Upper lobe of right lung (tissue), 1 donor: ENCODE measurements at regions not wholly inside any gene's neighbourhood (a gene's known extent, or its start where the extent isn't known, plus 50 kb on each side); places are given as distances from the start of the nearest gene placed in this dataset.

Experiments
- ATAC-seq: fragments of 200-7000 bp; cut with Tn5 transposase; one replicate; pipeline ENCODE4 v1.9.1; 2020; ENCODE audit warnings: mild to moderate bottlenecking, moderate library complexity
- DNase-seq: peaks from one replicate; pipeline ENCODE4 v3.0.0-alpha.2; 2020
- H3K27ac ChIP-seq: fragments of 200-600 bp; one replicate; pipeline ENCODE4 v1.8.0; 2022
- H3K27me3 ChIP-seq: fragments of 200-600 bp; one replicate; pipeline ENCODE4 v1.8.0; 2022; ENCODE audit warnings: mild to moderate bottlenecking
- H3K36me3 ChIP-seq: fragments of 200-600 bp; one replicate; pipeline ENCODE4 v1.8.0; 2022
- H3K4me1 ChIP-seq: fragments of 200-600 bp; one replicate; pipeline ENCODE4 v1.8.0; 2022
- H3K4me3 ChIP-seq: fragments of 200-600 bp; one replicate; pipeline ENCODE4 v1.8.0; 2022; ENCODE audit warnings: mild to moderate bottlenecking
- H3K9me3 ChIP-seq: fragments of 200-600 bp; one replicate; pipeline ENCODE4 v1.8.0; 2022
- intact Hi-C: fragments of 100-400 bp; cut with DNase I; formaldehyde crosslinking; loops from one replicate; pipeline ENCODE4 v1.11.0; 2022
- TF ChIP-seq, protein P1 (sequence below): fragments of 200-600 bp; IDR thresholded peaks from one replicate; pipeline ENCODE4 v1.8.0; 2022; ENCODE audit warnings: antibody characterized with exemption
- donor health status: DM: no; HTN: yes; CAD: no; lungs with severe emphysema.

DNA sequence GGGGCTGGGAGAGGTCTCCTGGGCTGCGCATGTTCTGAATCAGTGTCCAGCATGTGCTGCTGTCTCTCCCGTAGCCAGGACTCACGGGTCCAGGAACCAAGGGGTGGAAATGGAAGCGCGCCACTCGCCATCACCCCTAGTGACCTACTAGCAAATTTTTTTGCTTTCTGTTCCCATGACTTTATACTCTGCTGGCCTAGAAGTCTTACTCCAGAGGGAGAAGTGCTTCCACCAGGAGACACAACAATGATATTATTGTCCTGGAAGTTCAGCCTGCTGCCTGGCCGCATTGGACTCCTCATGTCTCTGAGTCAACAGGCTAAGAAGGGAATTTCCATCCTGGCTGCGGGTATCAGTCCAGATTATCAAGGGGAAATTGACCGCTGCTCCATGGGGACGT lies 729.7 kb downstream of the BRD1 start:
- TF ChIP-seq, protein P1, sequence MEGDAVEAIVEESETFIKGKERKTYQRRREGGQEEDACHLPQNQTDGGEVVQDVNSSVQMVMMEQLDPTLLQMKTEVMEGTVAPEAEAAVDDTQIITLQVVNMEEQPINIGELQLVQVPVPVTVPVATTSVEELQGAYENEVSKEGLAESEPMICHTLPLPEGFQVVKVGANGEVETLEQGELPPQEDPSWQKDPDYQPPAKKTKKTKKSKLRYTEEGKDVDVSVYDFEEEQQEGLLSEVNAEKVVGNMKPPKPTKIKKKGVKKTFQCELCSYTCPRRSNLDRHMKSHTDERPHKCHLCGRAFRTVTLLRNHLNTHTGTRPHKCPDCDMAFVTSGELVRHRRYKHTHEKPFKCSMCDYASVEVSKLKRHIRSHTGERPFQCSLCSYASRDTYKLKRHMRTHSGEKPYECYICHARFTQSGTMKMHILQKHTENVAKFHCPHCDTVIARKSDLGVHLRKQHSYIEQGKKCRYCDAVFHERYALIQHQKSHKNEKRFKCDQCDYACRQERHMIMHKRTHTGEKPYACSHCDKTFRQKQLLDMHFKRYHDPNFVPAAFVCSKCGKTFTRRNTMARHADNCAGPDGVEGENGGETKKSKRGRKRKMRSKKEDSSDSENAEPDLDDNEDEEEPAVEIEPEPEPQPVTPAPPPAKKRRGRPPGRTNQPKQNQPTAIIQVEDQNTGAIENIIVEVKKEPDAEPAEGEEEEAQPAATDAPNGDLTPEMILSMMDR, result no peak
- Histone ChIP-seq H3K36me3 (no peaks in the 10 kb centered on the region), H3K4me3 (no peak overlapping the region), H3K9me3 (no peaks in the 10 kb centered on the region), H3K27me3 (peaks cover 15% of the 10 kb centered on the region), H3K4me1 (no peaks in the 10 kb centered on the region), H3K27ac (no peak overlapping the region)
- no peak for DNase-seq
- intact Hi-C loops, result no loop called here
- no peak for ATAC-seq

DNA sequence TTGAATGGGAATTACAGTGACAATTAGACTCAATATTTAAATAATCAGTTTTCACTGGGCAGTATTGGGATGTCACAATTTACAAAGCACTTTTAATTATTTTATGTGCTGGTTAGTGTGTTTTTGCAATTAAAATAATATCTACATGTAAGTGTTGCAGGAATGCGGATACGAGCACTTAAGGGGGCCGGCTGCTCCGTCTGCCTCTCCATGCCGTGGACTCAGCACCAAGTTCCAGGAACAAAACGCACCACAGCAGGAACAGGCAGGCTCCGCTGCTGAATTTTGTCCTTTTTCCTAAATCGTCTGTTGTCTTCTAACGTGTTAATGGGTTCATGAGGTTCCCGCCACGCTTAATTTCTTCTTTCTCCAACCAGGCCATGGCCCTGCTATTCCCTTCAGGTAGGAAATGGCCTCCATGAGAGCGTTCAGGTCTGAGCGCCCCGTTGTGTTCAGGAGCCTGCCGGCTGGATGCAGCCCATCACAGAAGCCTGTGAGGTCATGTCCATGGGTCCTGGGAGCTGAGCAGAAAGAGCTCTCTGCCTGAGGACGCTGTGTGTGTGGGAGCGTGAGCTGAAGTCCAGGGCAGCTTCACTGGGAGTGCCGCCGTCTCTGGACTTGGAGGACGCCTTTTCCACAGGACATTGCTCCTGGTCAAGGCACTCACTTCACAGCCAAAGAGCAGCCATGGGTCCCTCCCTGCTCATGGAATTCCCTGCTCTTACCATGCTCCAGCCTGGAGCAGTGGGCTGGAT lies 730.3 kb downstream of the BRD1 start:
- H3K27ac ChIP-seq, result no peak overlapping the region
- DNase-seq (no peak), ATAC-seq (no peak)
- peaks cover 16% of the 10 kb centered on the region for H3K27me3 ChIP-seq
- H3K36me3 ChIP-seq, result no peaks in the 10 kb centered on the region
- intact Hi-C loops, result no loop called here
- H3K4me1 ChIP-seq, result no peaks in the 10 kb centered on the region
- H3K4me3 ChIP-seq, result no peak overlapping the region
- TF ChIP-seq, protein P1, result no peak
- H3K9me3 ChIP-seq, result no peaks in the 10 kb centered on the region

GRCh38 chr22:49096476-49096875 lies 731.2 kb downstream of the BRD1 start:
- ATAC-seq, result no peak
- no peaks in the 10 kb centered on the region for H3K36me3 ChIP-seq
- TF ChIP-seq, protein P1, result no peak
- DNase-seq, result no peak
- intact Hi-C loops, result no loop called here
- H3K4me3 ChIP-seq, result no peak overlapping the region
- H3K27ac ChIP-seq, result no peak overlapping the region
- no peaks in the 10 kb centered on the region for H3K9me3 ChIP-seq
- peaks cover 25% of the 10 kb centered on the region for H3K27me3 ChIP-seq
- H3K4me1 ChIP-seq, result no peaks in the 10 kb centered on the region

- Histone ChIP-seq H3K27me3 (peaks cover 20% of the 10 kb centered on the region), H3K9me3 (no peaks in the 10 kb centered on the region), H3K36me3 (no peaks in the 10 kb centered on the region), H3K4me3 (no peak overlapping the region), H3K27ac (no peak overlapping the region), H3K4me1 (no peaks in the 10 kb centered on the region)
- TF ChIP-seq, protein P1, result no peak
- no peak for DNase-seq
- ATAC-seq, result no peak
- intact Hi-C loops, result no loop called here
These were observed 732.3 kb downstream of the BRD1 start for GRCh38 chr22:49095366-49095765.

- no peak overlapping the region for H3K4me3 ChIP-seq
- H3K27me3 ChIP-seq, result peaks cover 14% of the 10 kb centered on the region
- H3K36me3 ChIP-seq, result no peaks in the 10 kb centered on the region
- intact Hi-C loops, result no loop called here
- no peaks in the 10 kb centered on the region for H3K4me1 ChIP-seq
- ATAC-seq (no peak), DNase-seq (no peak)
- no peaks in the 10 kb centered on the region for H3K9me3 ChIP-seq
- TF ChIP-seq, protein P1, result no peak
- no peak overlapping the region for H3K27ac ChIP-seq
These were observed 732.8 kb downstream of the BRD1 start for GRCh38 chr22:49094858-49095257.

- H3K4me3 ChIP-seq, result no peak overlapping the region
- intact Hi-C loops, result no loop called here
- H3K27ac ChIP-seq, result no peak overlapping the region
- no peak for DNase-seq
- no peaks in the 10 kb centered on the region for H3K4me1 ChIP-seq
- ATAC-seq, result no peak
- no peaks in the 10 kb centered on the region for H3K36me3 ChIP-seq
- no peaks in the 10 kb centered on the region for H3K9me3 ChIP-seq
- peaks cover 13% of the 10 kb centered on the region for H3K27me3 ChIP-seq
- TF ChIP-seq, protein P1, result no peak
These were observed 733.5 kb downstream of the BRD1 start for GRCh38 chr22:49094151-49094550.
